ENCODE measurements at regions not wholly inside any gene's neighbourhood (a gene's known extent, or its start where the extent isn't known, plus 50 kb on each side); places are given as distances from the start of the nearest gene placed in this dataset.
A peak's percentile ranks its signal among the peaks of the same experiment; 100 is the strongest.

GRCh38 chr14:100654025-100654813 is 67.0 kb upstream of the BEGAIN start:
- WGBS, 2 donors: 53 to 60% methylated on average over 21 of the region's 21 CpGs
- ATAC-seq (ENCODE audit: insufficient read depth, low FRiP score) (no peak), DNase-seq (no peak)

DNA sequence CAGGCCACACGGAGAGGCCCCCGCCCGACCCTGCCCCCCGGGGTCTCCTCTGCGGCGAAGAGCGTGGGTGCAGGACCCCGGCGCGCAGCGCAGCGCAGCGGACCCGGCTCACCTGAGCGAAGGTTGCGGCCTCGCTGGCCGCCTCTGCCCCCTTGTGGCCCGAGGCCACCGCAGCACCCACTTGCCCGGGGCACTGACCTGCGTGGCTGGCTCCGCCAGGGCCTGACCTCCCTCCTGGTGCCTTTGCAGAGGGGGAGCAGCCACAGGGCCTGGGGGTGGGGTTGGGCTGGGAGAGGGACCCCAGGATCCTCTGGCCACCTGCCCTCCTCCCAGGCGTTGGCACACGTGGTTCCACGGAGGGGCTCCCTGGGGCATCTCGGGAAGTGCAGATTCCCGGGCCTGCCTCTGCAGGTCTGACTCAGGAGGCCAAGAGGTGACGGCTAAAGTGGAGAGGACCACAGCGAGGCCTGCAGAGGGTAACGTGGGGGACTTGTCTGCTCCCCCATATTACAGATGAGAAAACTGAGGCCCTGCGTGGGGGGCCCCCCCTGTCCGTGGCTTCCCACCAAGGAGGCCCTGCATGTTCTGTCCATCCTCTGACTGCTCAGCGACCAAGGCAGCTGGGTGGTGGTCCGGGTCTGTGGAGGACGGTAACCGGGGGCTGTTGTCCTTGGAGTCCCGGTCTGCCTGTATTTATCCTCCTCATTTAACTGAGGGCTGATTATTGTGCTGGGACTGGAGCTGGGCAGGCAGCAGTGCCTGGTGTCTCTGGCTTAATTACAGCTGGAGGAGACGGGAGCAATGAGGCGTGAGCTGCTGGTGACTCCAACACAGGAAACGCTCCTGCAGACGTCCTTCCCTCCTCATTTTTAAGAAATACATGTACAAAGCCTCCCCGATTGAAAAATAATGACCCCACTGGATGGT is 67.9 kb upstream of the BEGAIN start:
- TF ChIP-seq, protein P1, sequence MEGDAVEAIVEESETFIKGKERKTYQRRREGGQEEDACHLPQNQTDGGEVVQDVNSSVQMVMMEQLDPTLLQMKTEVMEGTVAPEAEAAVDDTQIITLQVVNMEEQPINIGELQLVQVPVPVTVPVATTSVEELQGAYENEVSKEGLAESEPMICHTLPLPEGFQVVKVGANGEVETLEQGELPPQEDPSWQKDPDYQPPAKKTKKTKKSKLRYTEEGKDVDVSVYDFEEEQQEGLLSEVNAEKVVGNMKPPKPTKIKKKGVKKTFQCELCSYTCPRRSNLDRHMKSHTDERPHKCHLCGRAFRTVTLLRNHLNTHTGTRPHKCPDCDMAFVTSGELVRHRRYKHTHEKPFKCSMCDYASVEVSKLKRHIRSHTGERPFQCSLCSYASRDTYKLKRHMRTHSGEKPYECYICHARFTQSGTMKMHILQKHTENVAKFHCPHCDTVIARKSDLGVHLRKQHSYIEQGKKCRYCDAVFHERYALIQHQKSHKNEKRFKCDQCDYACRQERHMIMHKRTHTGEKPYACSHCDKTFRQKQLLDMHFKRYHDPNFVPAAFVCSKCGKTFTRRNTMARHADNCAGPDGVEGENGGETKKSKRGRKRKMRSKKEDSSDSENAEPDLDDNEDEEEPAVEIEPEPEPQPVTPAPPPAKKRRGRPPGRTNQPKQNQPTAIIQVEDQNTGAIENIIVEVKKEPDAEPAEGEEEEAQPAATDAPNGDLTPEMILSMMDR (IDR thresholded peaks at IDR 0.05; ENCODE audit: control extremely low read depth, extremely low read depth): peak; percentile 13
- WGBS, 2 donors: 36 to 46% methylated on average over 30 to 43 of the region's 43 CpGs

More at GRCh38 chr14:100654025-100654813, 67.0 kb upstream of the BEGAIN start:
- no peaks in the 10 kb centered on the region for H3K36me3 ChIP-seq (ENCODE audit: control insufficient read depth in 4 of 4, insufficient read depth in 4 of 4, low read length in 4 of 4)
- peaks cover 0 to 4% (median 0%) of the 10 kb centered on the region in 5 donors for H3K4me1 ChIP-seq (ENCODE audit: control insufficient read depth in 5 of 5, insufficient read depth in 5 of 5, low read length in 5 of 5)
- H3K27ac ChIP-seq (ENCODE audit: low read depth in 1 of 2, low read length in 1 of 2): no peak overlapping the region
- H3K27me3 ChIP-seq (ENCODE audit: control insufficient read depth in 3 of 3, insufficient read depth in 3 of 3, low read length in 2 of 3): peaks cover 0 to 25% (median 0%) of the 10 kb centered on the region in 3 donors
- H3K9ac ChIP-seq (ENCODE audit: insufficient read depth in 1 of 2, low read length in 2 of 2): no peak overlapping the region
- TF ChIP-seq, protein P1 (IDR thresholded peaks at IDR 0.05; ENCODE audit: control extremely low read depth, extremely low read depth): no peak
- H3K9me3 ChIP-seq (ENCODE audit: control insufficient read depth in 4 of 4, insufficient read depth in 3 of 4, low read length in 3 of 4): no peaks in the 10 kb centered on the region
- H3K4me3 ChIP-seq: no peak overlapping the region

GRCh38 chr14:100655741-100656085 is 68.5 kb upstream of the BEGAIN start:
- TF ChIP-seq, protein P1 (IDR thresholded peaks at IDR 0.05; ENCODE audit: control extremely low read depth, extremely low read depth): no peak
- no peak for ATAC-seq (ENCODE audit: insufficient read depth, low FRiP score)
- H3K36me3 ChIP-seq (ENCODE audit: control insufficient read depth in 4 of 4, insufficient read depth in 4 of 4, low read length in 4 of 4): no peaks in the 10 kb centered on the region
- peaks cover 0 to 25% (median 0%) of the 10 kb centered on the region in 3 donors for H3K27me3 ChIP-seq (ENCODE audit: control insufficient read depth in 3 of 3, insufficient read depth in 3 of 3, low read length in 2 of 3)
- WGBS, 2 donors: 92 to 100% methylated on average over 2 of the region's 2 CpGs
- peaks cover 0 to 2% (median 0%) of the 10 kb centered on the region in 5 donors for H3K4me1 ChIP-seq (ENCODE audit: control insufficient read depth in 5 of 5, insufficient read depth in 5 of 5, low read length in 5 of 5)
- no peak overlapping the region for H3K27ac ChIP-seq (ENCODE audit: low read depth in 1 of 2, low read length in 1 of 2)
- no peak overlapping the region for H3K9ac ChIP-seq (ENCODE audit: insufficient read depth in 1 of 2, low read length in 2 of 2)
- H3K4me3 ChIP-seq: no peak overlapping the region
- no peak for DNase-seq
- H3K9me3 ChIP-seq (ENCODE audit: control insufficient read depth in 4 of 4, insufficient read depth in 3 of 4, low read length in 3 of 4): no peaks in the 10 kb centered on the region

More for the DNA sequence above, 67.9 kb upstream of the BEGAIN start:
- DNase-seq (peak in 1 of 3 donors; percentile 39), ATAC-seq (ENCODE audit: insufficient read depth, low FRiP score) (peak; percentile 70)
- H3K27ac ChIP-seq (ENCODE audit: low read depth in 1 of 2, low read length in 1 of 2): no peak overlapping the region
- no peak overlapping the region for H3K4me3 ChIP-seq
- no peaks in the 10 kb centered on the region for H3K4me1 ChIP-seq (ENCODE audit: control insufficient read depth in 5 of 5, insufficient read depth in 5 of 5, low read length in 5 of 5)
- no peak overlapping the region for H3K9ac ChIP-seq (ENCODE audit: insufficient read depth in 1 of 2, low read length in 2 of 2)
- H3K36me3 ChIP-seq (ENCODE audit: control insufficient read depth in 4 of 4, insufficient read depth in 4 of 4, low read length in 4 of 4): no peaks in the 10 kb centered on the region
- H3K9me3 ChIP-seq (ENCODE audit: control insufficient read depth in 4 of 4, insufficient read depth in 3 of 4, low read length in 3 of 4): no peaks in the 10 kb centered on the region
- H3K27me3 ChIP-seq (ENCODE audit: control insufficient read depth in 3 of 3, insufficient read depth in 3 of 3, low read length in 2 of 3): peaks cover 0 to 25% (median 0%) of the 10 kb centered on the region in 3 donors

All from lung (tissue), 11 donors.